H7 (cell line): ENCODE measurements at regions not wholly inside any gene's neighbourhood (a gene's known extent, or its start where the extent isn't known, plus 50 kb on each side); places are given as distances from the start of the nearest gene placed in this dataset.
A peak's percentile ranks its signal among the peaks of the same experiment; 100 is the strongest.

Source experiments
- DNase-seq: peaks from one replicate; pipeline ENCODE4 v3.0.0; 2012
- H3K27me3 ChIP-seq: 2 replicates; pipeline ENCODE4 v1.6.0; 2011; ENCODE audit warnings: mild to moderate bottlenecking, low read length; ENCODE audit not compliant: control insufficient read depth, insufficient read depth
- H3K36me3 ChIP-seq: replicated peaks from 2 replicates; pipeline ENCODE4 v1.5.1; 2011; ENCODE audit warnings: low read length; ENCODE audit not compliant: control insufficient read depth, insufficient read depth
- H3K4me3 ChIP-seq: 2 replicates; pipeline ENCODE4 v1.5.1; 2011; ENCODE audit warnings: low read depth, mild to moderate bottlenecking, control low read depth, low read length, moderate library complexity; ENCODE audit not compliant: insufficient read depth

- peak; percentile 44 for DNase-seq
- H3K27me3 ChIP-seq, result no peaks in the 10 kb centered on the region
- no peaks in the 10 kb centered on the region for H3K36me3 ChIP-seq
- H3K4me3 ChIP-seq, result no peak overlapping the region
These were observed 117.3 kb downstream of the CPZ start for GRCh38 chr4:8709729-8710360.

DNA sequence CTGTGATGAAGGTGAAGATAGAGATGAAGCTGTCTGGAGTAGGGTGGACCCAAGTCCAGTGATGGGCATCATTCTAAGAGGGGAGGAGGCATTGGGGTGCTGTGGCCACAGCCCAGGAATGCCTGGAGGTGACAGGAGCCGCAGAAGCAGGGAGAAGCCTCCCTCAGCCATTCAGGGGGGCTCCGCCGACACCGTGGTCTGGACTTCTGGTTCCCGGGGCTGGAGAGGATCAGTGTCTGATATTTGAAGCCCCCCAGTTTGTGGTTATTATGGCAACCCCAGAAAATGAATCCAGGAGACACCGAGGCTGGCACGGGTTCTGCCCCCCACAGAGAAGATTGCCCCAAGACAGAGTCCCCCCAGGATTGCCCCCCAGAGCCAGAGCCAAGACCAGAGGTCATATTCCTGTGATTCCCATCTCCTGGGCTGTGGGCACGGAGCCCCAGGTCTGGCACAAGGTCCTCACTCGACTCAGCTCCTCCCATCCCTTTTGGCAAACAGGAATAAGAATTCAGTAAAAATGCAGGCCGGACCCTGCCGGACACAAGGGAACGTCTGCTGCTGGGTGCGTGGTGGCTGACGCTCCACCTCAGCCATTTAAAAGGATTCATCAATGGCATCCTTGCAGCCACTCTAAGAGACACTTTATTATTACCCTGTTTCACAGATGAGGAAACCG, 116.6 kb downstream of the CPZ start:
- no peaks in the 10 kb centered on the region for H3K36me3 ChIP-seq
- DNase-seq, result peak; percentile 15
- no peak overlapping the region for H3K4me3 ChIP-seq
- H3K27me3 ChIP-seq, result no peaks in the 10 kb centered on the region

DNA sequence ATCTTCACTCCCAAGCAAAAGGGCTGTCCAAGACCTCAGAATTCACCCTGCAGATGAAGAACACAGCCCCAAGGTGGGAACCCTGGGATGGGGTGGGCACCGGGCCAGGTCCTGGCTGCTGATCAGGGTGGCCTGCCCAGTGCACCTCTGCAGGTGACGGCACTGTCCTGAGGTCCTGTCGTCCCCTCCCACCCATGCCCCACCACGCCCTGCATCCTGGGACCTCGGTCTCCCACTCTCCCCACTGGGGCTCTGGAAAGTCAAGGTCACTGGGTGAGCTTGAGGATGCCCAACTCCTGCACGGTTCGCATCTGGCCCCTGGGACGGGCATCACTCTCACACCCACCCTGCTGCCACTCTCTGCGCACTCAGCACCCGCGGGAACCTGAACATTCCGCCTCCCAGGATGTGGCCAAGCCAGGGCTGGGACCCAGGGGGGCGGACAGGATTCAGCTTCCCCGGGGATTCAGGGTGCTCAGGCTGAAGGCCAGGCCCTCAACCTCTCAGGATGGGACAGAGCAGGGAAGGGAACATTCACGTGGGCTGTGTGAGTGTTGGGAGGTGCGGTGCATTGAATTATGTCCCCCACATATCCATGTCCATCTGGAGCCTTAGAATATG, 115.9 kb downstream of the CPZ start:
- Histone ChIP-seq H3K36me3 (no peaks in the 10 kb centered on the region), H3K4me3 (no peak overlapping the region), H3K27me3 (no peaks in the 10 kb centered on the region)
- peak; percentile 19 for DNase-seq

- H3K36me3 ChIP-seq, result no peaks in the 10 kb centered on the region
- H3K4me3 ChIP-seq, result no peak overlapping the region
- no peaks in the 10 kb centered on the region for H3K27me3 ChIP-seq
- DNase-seq, result peak; percentile 21
These were observed 114.6 kb downstream of the CPZ start for GRCh38 chr4:8707045-8707781.

- no peaks in the 10 kb centered on the region for H3K27me3 ChIP-seq
- DNase-seq, result peak; percentile 46
These were observed 113.9 kb downstream of the CPZ start for GRCh38 chr4:8706216-8707044.

GRCh38 chr4:8705161-8706145, 112.9 kb downstream of the CPZ start:
- peak; percentile 68 for DNase-seq
- no peak overlapping the region for H3K4me3 ChIP-seq
- H3K27me3 ChIP-seq, result no peaks in the 10 kb centered on the region
- H3K36me3 ChIP-seq, result no peaks in the 10 kb centered on the region

More at GRCh38 chr4:8706216-8707044, 113.9 kb downstream of the CPZ start:
- Histone ChIP-seq H3K4me3 (no peak overlapping the region), H3K36me3 (no peaks in the 10 kb centered on the region)

- H3K27me3 ChIP-seq, result no peaks in the 10 kb centered on the region
- peak; percentile 29 for DNase-seq
- no peak overlapping the region for H3K4me3 ChIP-seq
- H3K36me3 ChIP-seq, result no peaks in the 10 kb centered on the region
These were observed 112.1 kb downstream of the CPZ start for GRCh38 chr4:8704632-8705031.

DNA sequence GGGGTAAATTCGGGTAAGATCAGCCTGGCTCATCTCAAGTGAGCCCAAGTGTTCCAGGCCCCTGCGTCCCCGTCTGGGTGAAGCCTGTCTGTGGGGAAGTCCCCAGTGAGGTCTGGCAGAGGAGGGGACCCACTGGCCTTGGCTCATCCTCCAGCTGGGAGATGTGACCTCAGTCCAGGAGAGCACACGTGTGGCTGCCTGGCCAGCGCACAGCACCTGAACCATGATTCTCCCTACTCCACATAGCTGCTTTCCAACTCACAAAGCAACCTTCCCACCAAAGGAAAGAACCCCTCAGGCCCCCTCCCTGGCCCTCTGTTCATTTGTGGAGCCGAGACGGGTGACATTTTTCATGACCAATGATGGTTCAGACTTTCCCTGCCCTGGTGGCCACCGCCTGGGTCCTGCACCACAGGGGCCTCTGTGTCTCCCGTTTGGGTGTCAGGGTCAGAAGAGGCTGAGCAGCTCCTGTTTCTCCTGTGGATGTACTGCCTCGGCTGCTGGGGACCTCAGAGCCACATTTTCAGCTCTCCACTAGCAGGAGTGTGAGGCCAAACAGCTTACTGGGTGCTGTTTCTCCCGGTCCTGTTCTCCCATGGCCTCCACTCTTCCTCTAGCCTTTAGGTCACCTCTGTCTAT, 111.4 kb downstream of the CPZ start:
- DNase-seq, result peak; percentile 32
- H3K36me3 ChIP-seq, result no peaks in the 10 kb centered on the region
- H3K27me3 ChIP-seq, result no peaks in the 10 kb centered on the region
- H3K4me3 ChIP-seq, result no peak overlapping the region

- H3K36me3 ChIP-seq, result no peaks in the 10 kb centered on the region
- H3K27me3 ChIP-seq, result no peaks in the 10 kb centered on the region
- H3K4me3 ChIP-seq, result no peak overlapping the region
- DNase-seq, result peak; percentile 56
These were observed 110.8 kb downstream of the CPZ start for GRCh38 chr4:8703401-8703696.

GRCh38 chr4:8702516-8703400, 110.2 kb downstream of the CPZ start:
- no peak overlapping the region for H3K4me3 ChIP-seq
- DNase-seq, result peak; percentile 39
- H3K36me3 ChIP-seq, result no peaks in the 10 kb centered on the region
- H3K27me3 ChIP-seq, result no peaks in the 10 kb centered on the region

GRCh38 chr4:8702020-8702495, 109.5 kb downstream of the CPZ start:
- Histone ChIP-seq H3K27me3 (no peaks in the 10 kb centered on the region), H3K36me3 (no peaks in the 10 kb centered on the region), H3K4me3 (no peak overlapping the region)
- DNase-seq, result peak; percentile 42
